Colonic mucosa (tissue), 4 donors: ENCODE measurements at regions not wholly inside any gene's neighbourhood (a gene's known extent, or its start where the extent isn't known, plus 50 kb on each side); places are given as distances from the start of the nearest gene placed in this dataset.

Experiments used
- DNase-seq: peaks from one replicate; pipeline ENCODE4 v3.0.0-alpha.2; 2020
- H3K27ac ChIP-seq: fragments of 200-600 bp; one replicate; pipeline ENCODE4 v1.8.0; 2021
- H3K27me3 ChIP-seq: fragments of 200-600 bp; one replicate; pipeline ENCODE4 v1.8.0; 2021
- H3K36me3 ChIP-seq: fragments of 200-600 bp; one replicate; pipeline ENCODE4 v1.8.0; 2021
- H3K4me1 ChIP-seq: fragments of 200-600 bp; one replicate; pipeline ENCODE4 v1.8.0; 2021; ENCODE audit warnings: mild to moderate bottlenecking
- H3K4me3 ChIP-seq: fragments of 200-600 bp; one replicate; pipeline ENCODE4 v1.8.0; 2021
- H3K9ac ChIP-seq, 2 donors: one replicate each; pipeline ENCODE4 v1.7.0; 2013; ENCODE audit warnings: control low read depth in 2 of 2, low read depth in 2 of 2, low read length in 2 of 2
- H3K9me3 ChIP-seq: fragments of 200-600 bp; one replicate; pipeline ENCODE4 v1.8.0; 2021
- intact Hi-C: fragments of 100-400 bp; cut with DNase I; formaldehyde crosslinking; loops from one replicate; pipeline ENCODE4 v1.14.1; 2022
- TF ChIP-seq, protein P1 (sequence below): fragments of 200-600 bp; IDR thresholded peaks from one replicate; pipeline ENCODE4 v1.8.0; 2022; ENCODE audit warnings: antibody characterized with exemption, mild to moderate bottlenecking
- donor health status: healthy.
- donor health status: DM: no; HTN: no; CAD: no.
- donor health status: DM: no; HTN: no; CAD: no.

DNA sequence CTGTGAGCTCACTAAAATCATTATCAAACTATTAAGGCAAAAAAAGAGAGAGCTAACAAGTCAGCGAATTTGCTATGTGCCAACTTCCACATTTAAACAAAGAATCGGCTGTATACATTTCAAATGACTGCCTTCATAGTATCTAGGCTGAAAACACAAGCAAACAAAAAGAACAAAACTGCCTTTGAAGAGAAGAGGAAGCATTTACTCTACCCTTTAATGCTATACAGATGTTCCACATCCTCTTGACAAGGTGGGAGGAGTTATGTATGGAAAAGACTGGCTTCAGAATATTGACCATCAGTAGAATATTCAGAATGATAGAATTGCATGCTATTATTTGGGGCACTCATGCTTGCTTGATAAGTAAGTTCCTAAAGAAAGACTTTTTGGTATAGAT, 741.7 kb downstream of the PLCL1 start:
- no peaks in the 10 kb centered on the region for H3K9me3 ChIP-seq
- TF ChIP-seq, protein P1, sequence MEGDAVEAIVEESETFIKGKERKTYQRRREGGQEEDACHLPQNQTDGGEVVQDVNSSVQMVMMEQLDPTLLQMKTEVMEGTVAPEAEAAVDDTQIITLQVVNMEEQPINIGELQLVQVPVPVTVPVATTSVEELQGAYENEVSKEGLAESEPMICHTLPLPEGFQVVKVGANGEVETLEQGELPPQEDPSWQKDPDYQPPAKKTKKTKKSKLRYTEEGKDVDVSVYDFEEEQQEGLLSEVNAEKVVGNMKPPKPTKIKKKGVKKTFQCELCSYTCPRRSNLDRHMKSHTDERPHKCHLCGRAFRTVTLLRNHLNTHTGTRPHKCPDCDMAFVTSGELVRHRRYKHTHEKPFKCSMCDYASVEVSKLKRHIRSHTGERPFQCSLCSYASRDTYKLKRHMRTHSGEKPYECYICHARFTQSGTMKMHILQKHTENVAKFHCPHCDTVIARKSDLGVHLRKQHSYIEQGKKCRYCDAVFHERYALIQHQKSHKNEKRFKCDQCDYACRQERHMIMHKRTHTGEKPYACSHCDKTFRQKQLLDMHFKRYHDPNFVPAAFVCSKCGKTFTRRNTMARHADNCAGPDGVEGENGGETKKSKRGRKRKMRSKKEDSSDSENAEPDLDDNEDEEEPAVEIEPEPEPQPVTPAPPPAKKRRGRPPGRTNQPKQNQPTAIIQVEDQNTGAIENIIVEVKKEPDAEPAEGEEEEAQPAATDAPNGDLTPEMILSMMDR = no peak
- H3K4me1 ChIP-seq = no peaks in the 10 kb centered on the region
- H3K36me3 ChIP-seq = no peaks in the 10 kb centered on the region
- DNase-seq = no peak
- H3K9ac ChIP-seq = no peak overlapping the region
- intact Hi-C loops = no loop called here
- H3K27ac ChIP-seq = no peak overlapping the region
- no peaks in the 10 kb centered on the region for H3K27me3 ChIP-seq
- H3K4me3 ChIP-seq = no peak overlapping the region

DNA sequence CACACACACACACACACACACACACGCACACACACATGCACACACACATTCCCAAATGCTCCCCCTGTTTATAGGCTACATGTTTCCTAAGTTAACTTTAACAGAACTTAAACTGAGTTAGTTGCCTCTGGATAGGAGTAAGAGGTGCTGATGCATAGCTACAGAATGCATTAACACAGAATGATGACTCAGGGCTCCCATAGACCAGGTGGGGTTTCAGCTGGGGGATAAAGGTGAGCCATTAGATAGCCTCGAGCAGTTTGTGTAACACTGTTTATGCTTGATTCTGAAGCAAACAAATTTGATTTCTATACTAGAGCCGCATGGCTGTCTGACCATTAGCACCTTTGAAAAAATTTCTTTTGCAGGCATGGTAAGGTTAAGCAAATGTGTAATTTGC, 741.0 kb downstream of the PLCL1 start:
- no peak overlapping the region for H3K4me3 ChIP-seq
- H3K27me3 ChIP-seq = no peaks in the 10 kb centered on the region
- H3K9me3 ChIP-seq = no peaks in the 10 kb centered on the region
- H3K9ac ChIP-seq = no peak overlapping the region
- no peak for DNase-seq
- H3K36me3 ChIP-seq = no peaks in the 10 kb centered on the region
- no peaks in the 10 kb centered on the region for H3K4me1 ChIP-seq
- intact Hi-C loops = no loop called here
- no peak overlapping the region for H3K27ac ChIP-seq
- TF ChIP-seq, protein P1 = no peak

- no peak overlapping the region for H3K4me3 ChIP-seq
- no peaks in the 10 kb centered on the region for H3K27me3 ChIP-seq
- no peaks in the 10 kb centered on the region for H3K36me3 ChIP-seq
- H3K9me3 ChIP-seq = no peaks in the 10 kb centered on the region
- TF ChIP-seq, protein P1 = no peak
- no peak overlapping the region for H3K9ac ChIP-seq
- no peak for DNase-seq
- H3K4me1 ChIP-seq = no peaks in the 10 kb centered on the region
- intact Hi-C loops = no loop called here
- no peak overlapping the region for H3K27ac ChIP-seq
These were observed 740.1 kb downstream of the PLCL1 start for GRCh38 chr2:198544461-198544860.

DNA sequence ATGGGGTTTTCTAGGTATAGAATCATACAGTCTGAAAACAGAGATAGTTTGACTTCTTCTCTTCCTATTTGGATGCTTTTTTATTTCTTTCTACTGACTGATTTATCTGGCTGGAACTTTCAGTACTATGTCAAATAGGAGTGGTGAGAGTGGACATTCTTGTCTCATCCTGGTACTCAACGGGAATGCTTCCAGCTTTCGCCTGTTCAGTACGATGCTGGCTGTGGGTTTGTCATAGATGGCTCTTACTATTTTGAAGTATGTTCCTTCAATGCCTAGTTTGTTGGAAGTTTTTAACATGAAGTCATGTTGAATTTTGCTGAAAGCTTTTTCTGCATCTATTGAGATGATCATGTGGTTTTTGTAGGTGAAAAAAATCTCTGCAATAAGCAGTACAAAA, 730.4 kb downstream of the PLCL1 start:
- no peak for DNase-seq
- Histone ChIP-seq H3K4me1 (no peaks in the 10 kb centered on the region), H3K27me3 (no peaks in the 10 kb centered on the region), H3K4me3 (no peak overlapping the region), H3K9me3 (no peaks in the 10 kb centered on the region), H3K9ac (no peak overlapping the region), H3K27ac (no peak overlapping the region), H3K36me3 (no peaks in the 10 kb centered on the region)
- intact Hi-C loops = no loop called here
- TF ChIP-seq, protein P1 = no peak

- TF ChIP-seq, protein P1 = no peak
- no peaks in the 10 kb centered on the region for H3K9me3 ChIP-seq
- intact Hi-C loops = no loop called here
- H3K9ac ChIP-seq = no peak overlapping the region
- no peak for DNase-seq
- no peak overlapping the region for H3K4me3 ChIP-seq
- no peaks in the 10 kb centered on the region for H3K36me3 ChIP-seq
- H3K27ac ChIP-seq = no peak overlapping the region
- H3K27me3 ChIP-seq = no peaks in the 10 kb centered on the region
- no peaks in the 10 kb centered on the region for H3K4me1 ChIP-seq
These were observed 721.0 kb downstream of the PLCL1 start for GRCh38 chr2:198525211-198525969.
